HCT116 (cell line): ENCODE measurements at regions not wholly inside any gene's neighbourhood (a gene's known extent, or its start where the extent isn't known, plus 50 kb on each side); places are given as distances from the start of the nearest gene placed in this dataset.

Experiments used
- ATAC-seq: fragments of 200-7000 bp; cut with Tn5 transposase; 2 replicates; pipeline ENCODE4 v1.9.1; 2020; ENCODE audit warnings: mild to moderate bottlenecking, moderate library complexity
- BruUV-seq: library from RNA; stranded (reverse); fragments of 400-500 nt; replicated peaks from 2 replicates; lab custom pipeline; 2021; lab: Mats Ljungman, UMichigan
- CTCF ChIA-PET: fragments of 300-600 bp; sonication (Branson Sonifier 250); formaldehyde crosslinking; loops from one replicate; lab custom pipeline; 2021; ENCODE audit warnings: antibody characterized with exemption; lab: Charles Lee
- POLR2A ChIA-PET: fragments of 300-600, 350-600 bp; sonication (Branson Sonifier 250); formaldehyde crosslinking; loops from one replicate; lab custom pipeline; 2021; ENCODE audit warnings: antibody characterized with exemption; lab: Charles Lee
- RAD21 ChIA-PET, 2 experiments: fragments of 300-600 bp; sonication (Branson Sonifier 250); formaldehyde crosslinking; loops; one replicate each; lab custom pipeline; 2023; ENCODE audit warnings: low total read pairs in 2 of 2; ENCODE audit not compliant: uncharacterized antibody in 2 of 2, unreplicated experiment in 2 of 2, low non-redundant PET in 1 of 2; lab: Charles Lee
- DNase-seq: peaks from one replicate; pipeline ENCODE4 v3.0.0-alpha.2; 2010; ENCODE audit warnings: low read depth, low spot score
- H2AFZ ChIP-seq: fragments of 200-600 bp; shearing (Covaris generic), sonication (generic); 2 replicates; pipeline ENCODE4 v1.6.1; 2017; ENCODE audit warnings: low read depth, mixed run types, mixed read lengths, antibody characterized with exemption, low read length; ENCODE audit not compliant: poor library complexity, severe bottlenecking
- H3K27ac ChIP-seq: 2 replicates; pipeline ENCODE4 v1.5.1; 2012; ENCODE audit warnings: low read depth, low read length
- H3K27me3 ChIP-seq: fragments of 200-600 bp; sonication (generic); 2 replicates; pipeline ENCODE4 v1.6.1; 2016; ENCODE audit warnings: mixed run types, low read length, mixed read lengths; ENCODE audit not compliant: insufficient read depth
- H3K36me3 ChIP-seq, 2 experiments: fragments of 200-500 bp in 1 of 2; fragments of 200-600 bp in 1 of 2; sonication (Bioruptor generic) in 1 of 2; sonication (generic) in 1 of 2; 2 replicates each; pipeline versions ENCODE4 v1.5.1 to v1.6.1; 2014 to 2016; ENCODE audit warnings: low read length in 2 of 2, inconsistent platforms in 1 of 2, mixed read lengths in 1 of 2, mixed run types in 1 of 2; ENCODE audit not compliant: insufficient read depth in 2 of 2, control insufficient read depth in 1 of 2
- H3K4me1 ChIP-seq, 2 experiments: fragments of 200-600 bp in 1 of 2; sonication (generic) in 1 of 2; 2 replicates each; pipeline versions ENCODE4 v1.5.1 to v1.6.1; 2012 to 2017; ENCODE audit warnings: low read length in 2 of 2, inconsistent platforms in 1 of 2, mild to moderate bottlenecking in 1 of 2, mixed read lengths in 1 of 2, mixed run types in 1 of 2, moderate library complexity in 1 of 2; ENCODE audit not compliant: insufficient read depth in 2 of 2, control insufficient read depth in 1 of 2
- H3K4me2 ChIP-seq: fragments of 200-600 bp; sonication (generic); 2 replicates; pipeline ENCODE4 v1.6.1; 2017; ENCODE audit warnings: mixed run types, low read length, mixed read lengths
- H3K4me3 ChIP-seq, 2 experiments: fragments of 200-600 bp in 1 of 2; sonication (generic) in 1 of 2; replicated peaks in 1 of 2; 2 replicates each; pipeline ENCODE4 v1.5.1; 2011 to 2016; ENCODE audit warnings: low read length in 2 of 2, control low read depth in 1 of 2, low read depth in 1 of 2, mild to moderate bottlenecking in 1 of 2, mixed read lengths in 1 of 2, mixed run types in 1 of 2
- H3K79me2 ChIP-seq: fragments of 200-600 bp; sonication (generic); 2 replicates; pipeline ENCODE4 v1.6.1; 2017; ENCODE audit warnings: mild to moderate bottlenecking, mixed run types, low read length, moderate library complexity, mixed read lengths; ENCODE audit not compliant: insufficient read depth
- H3K9ac ChIP-seq: fragments of 200-600 bp; sonication (generic); 2 replicates; pipeline ENCODE4 v1.6.1; 2016; ENCODE audit warnings: low read length, mixed read lengths
- H3K9me2 ChIP-seq: fragments of 200-600 bp; sonication (generic), shearing (Covaris generic); 2 replicates; pipeline ENCODE4 v1.6.1; 2017; ENCODE audit warnings: mixed run types, mild to moderate bottlenecking, moderate library complexity; ENCODE audit not compliant: insufficient read depth
- H3K9me3 ChIP-seq, 2 experiments: fragments of 200-500 bp in 1 of 2; fragments of 200-600 bp in 1 of 2; sonication (Bioruptor generic) in 1 of 2; sonication (generic) in 1 of 2; 2 replicates each; pipeline ENCODE4 v1.6.1; 2014 to 2017; ENCODE audit warnings: low read length in 2 of 2, mixed read lengths in 2 of 2, inconsistent platforms in 1 of 2, low read depth in 1 of 2, mild to moderate bottlenecking in 1 of 2, mixed run types in 1 of 2, moderate library complexity in 1 of 2; ENCODE audit not compliant: control insufficient read depth in 1 of 2, insufficient read depth in 1 of 2
- H4K20me1 ChIP-seq: fragments of 200-600 bp; sonication (generic), shearing (Covaris generic); 2 replicates; pipeline ENCODE4 v1.6.1; 2017; ENCODE audit warnings: mixed run types, mild to moderate bottlenecking, moderate library complexity; ENCODE audit not compliant: insufficient read depth
- ATF3 ChIP-seq: IDR thresholded peaks from 2 replicates; pipeline ENCODE4 v1.6.1; 2012
- CBX3 ChIP-seq: IDR thresholded peaks from 2 replicates; pipeline ENCODE4 v1.6.1; 2012; ENCODE audit warnings: low read depth
- CEBPB ChIP-seq: IDR thresholded peaks from 2 replicates; pipeline ENCODE4 v1.6.1; 2012; ENCODE audit warnings: low read depth
- ELF1 ChIP-seq: IDR thresholded peaks from 2 replicates; pipeline ENCODE4 v1.6.1; 2012; ENCODE audit warnings: low read depth, borderline replicate concordance
- EZH2phosphoT487 ChIP-seq: fragments of 200-600 bp; IDR thresholded peaks from 2 replicates; pipeline ENCODE4 v1.6.1; 2018; ENCODE audit warnings: antibody characterized with exemption, borderline replicate concordance
- FOSL1 ChIP-seq: IDR thresholded peaks from 2 replicates; pipeline ENCODE4 v1.6.1; 2012; ENCODE audit warnings: low read depth
- MAX ChIP-seq: IDR thresholded peaks from 2 replicates; pipeline ENCODE4 v1.6.1; 2012
- SRF ChIP-seq: IDR thresholded peaks from 2 replicates; pipeline ENCODE4 v1.6.1; 2012; ENCODE audit warnings: low read depth
- YY1 ChIP-seq: IDR thresholded peaks from 2 replicates; pipeline ENCODE4 v1.6.1; 2011; ENCODE audit warnings: low read length, low read depth, moderate library complexity, mild to moderate bottlenecking; ENCODE audit not compliant: insufficient replicate concordance; ENCODE audit errors: extremely low read depth
- ZBTB33 ChIP-seq: IDR thresholded peaks from 2 replicates; pipeline ENCODE4 v1.6.1; 2011; ENCODE audit warnings: mild to moderate bottlenecking, low read length, moderate library complexity; ENCODE audit not compliant: insufficient replicate concordance; ENCODE audit errors: extremely low read depth
- intact Hi-C: fragments of 100-400 bp; cut with micrococcal nuclease; formaldehyde crosslinking; loops from 2 replicates; pipeline ENCODE4 v1.10.0; 2022

GRCh38 chr10:65143723-65144122, 1622.5 kb downstream of the REEP3 start:
- ChIA-PET CTCF (no interaction called here), RAD21 (interaction anchor here in 1 of 2 experiments (0.5 kb wide), 1 partner anchor 28 kb away, joined by 3 read pairs; no protein-coding TSS in a partner anchor), POLR2A (no interaction called here)
- ATAC-seq (no peak), DNase-seq (no peak)
- Histone ChIP-seq H3K36me3 (no peaks in the 10 kb centered on the region), H3K4me3 (no peak overlapping the region), H3K4me1 (no peaks in the 10 kb centered on the region), H3K27ac (no peak overlapping the region), H3K4me2 (no peak overlapping the region), H3K9me3 (no peaks in the 10 kb centered on the region), H4K20me1 (no peaks in the 10 kb centered on the region; the same call in 1 of the 2 replicates), H3K79me2 (no peaks in the 10 kb centered on the region), H2AFZ (no peak overlapping the region), H3K9ac (no peak overlapping the region), H3K9me2 (no peaks in the 10 kb centered on the region; the same call in 1 of the 2 replicates), H3K27me3 (no peaks in the 10 kb centered on the region)
- intact Hi-C loops: no loop called here
- TF ChIP-seq ELF1 (no peak), CEBPB (no peak), MAX (no peak), ZBTB33 (no peak), FOSL1 (no peak), EZH2phosphoT487 (no peak), YY1 (no peak), CBX3 (no peak), ATF3 (no peak), SRF (no peak)
- no TSS peak for BruUV-seq
